ENCODE measurements at regions not wholly inside any gene's neighbourhood (a gene's known extent, or its start where the extent isn't known, plus 50 kb on each side); places are given as distances from the start of the nearest gene placed in this dataset.

- intact Hi-C loops (cut with DNase I, micrococcal nuclease) = no loop called here
- no peaks in the 10 kb centered on the region for H3K36me3 Mint-ChIP-seq (ENCODE audit: low read depth)
- ChIA-PET CTCF (no interaction called here), POLR2A (no interaction called here)
- no peaks in the 10 kb centered on the region for H3K4me1 Mint-ChIP-seq
- no peak for DNase-seq
- no peak overlapping the region for H3K27ac Mint-ChIP-seq
- no peak overlapping the region for H3K4me3 Mint-ChIP-seq
- H3K9me3 Mint-ChIP-seq (ENCODE audit: low read depth) = no peaks in the 10 kb centered on the region
- H3K27me3 Mint-ChIP-seq = peaks cover 5% of the 10 kb centered on the region
- ATAC-seq = no peak
These were observed 419.7 kb downstream of the ATP23 start for GRCh38 chr12:58361056-58361455.

GRCh38 chr12:58363971-58364370 lies 422.6 kb downstream of the ATP23 start:
- Mint-ChIP-seq H3K27me3 (no peaks in the 10 kb centered on the region), H3K4me3 (no peak overlapping the region), H3K27ac (no peak overlapping the region), H3K36me3 (ENCODE audit: low read depth) (no peaks in the 10 kb centered on the region), H3K9me3 (ENCODE audit: low read depth) (no peaks in the 10 kb centered on the region), H3K4me1 (no peaks in the 10 kb centered on the region)
- intact Hi-C loops (cut with DNase I, micrococcal nuclease) = no loop called here
- POLR2A ChIA-PET = no interaction called here
- no peak for ATAC-seq
- CTCF ChIA-PET = no interaction called here
- no peak for DNase-seq

DNA sequence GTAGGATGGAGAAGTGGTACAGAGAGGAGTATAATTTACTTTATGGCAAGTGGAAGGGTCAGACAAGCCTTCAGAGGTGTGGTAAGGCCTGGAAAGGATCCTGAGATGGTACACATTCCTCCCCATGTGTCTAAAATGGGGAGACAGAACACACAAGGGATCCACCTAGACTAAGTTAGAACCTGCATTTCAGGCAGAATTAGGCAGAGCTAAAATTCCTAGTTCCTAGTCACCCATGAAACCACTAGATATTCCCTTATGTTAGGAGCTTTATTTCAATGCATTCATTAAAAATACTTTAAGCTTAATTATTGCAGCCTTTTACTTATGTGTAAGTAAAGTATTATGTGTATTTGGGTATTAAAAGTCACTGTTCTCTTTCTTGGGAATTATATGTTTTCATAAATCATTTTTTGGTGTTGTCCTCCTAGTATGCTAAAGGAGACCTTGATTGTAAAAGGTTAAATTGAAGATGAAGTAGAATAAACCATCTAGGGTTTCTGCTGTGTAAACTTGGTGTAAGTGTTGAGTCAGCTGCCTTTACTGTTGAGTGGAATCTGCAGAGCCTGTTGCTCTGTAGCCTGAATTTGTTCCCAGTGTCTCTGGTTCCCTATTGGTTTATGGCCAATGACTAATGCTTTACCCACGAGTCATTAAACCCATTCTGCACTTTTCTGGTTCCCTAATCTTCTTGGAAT lies 423.2 kb downstream of the ATP23 start:
- no peak overlapping the region for H3K4me3 Mint-ChIP-seq
- ChIA-PET POLR2A (no interaction called here), CTCF (interaction anchor here (1.2 kb wide), 1 partner anchor 18 kb away, joined by 3 read pairs; no protein-coding TSS in a partner anchor)
- intact Hi-C loops (cut with DNase I, micrococcal nuclease) = no loop called here
- H3K4me1 Mint-ChIP-seq = no peaks in the 10 kb centered on the region
- H3K36me3 Mint-ChIP-seq (ENCODE audit: low read depth) = no peaks in the 10 kb centered on the region
- no peak overlapping the region for H3K27ac Mint-ChIP-seq
- H3K27me3 Mint-ChIP-seq = no peaks in the 10 kb centered on the region
- ATAC-seq = no peak
- H3K9me3 Mint-ChIP-seq (ENCODE audit: low read depth) = no peaks in the 10 kb centered on the region
- no peak for DNase-seq

DNA sequence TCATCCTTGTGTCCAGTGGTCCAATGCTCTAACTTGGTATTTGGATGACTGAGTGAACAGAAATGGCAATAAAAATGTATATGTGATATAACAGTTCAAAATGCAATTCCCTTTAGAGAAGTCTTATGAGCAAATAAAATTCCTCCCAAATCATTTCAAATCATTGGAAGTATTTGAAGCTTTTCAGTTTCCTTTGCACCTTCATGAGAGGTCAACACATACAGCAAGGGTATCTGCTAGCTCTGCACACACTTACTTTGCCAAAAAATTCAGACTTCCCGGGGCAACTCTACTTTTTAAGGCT lies 423.7 kb downstream of the ATP23 start:
- no peaks in the 10 kb centered on the region for H3K27me3 Mint-ChIP-seq
- POLR2A ChIA-PET = no interaction called here
- CTCF ChIA-PET = interaction anchor here (0.6 to 1.2 kb wide), 3 partner anchors 19 to 645 kb away, joined by 3 to 4 read pairs (median 4); no protein-coding TSS in a partner anchor
- intact Hi-C loops (cut with DNase I, micrococcal nuclease) = no loop called here
- ATAC-seq (no peak), DNase-seq (no peak)
- no peak overlapping the region for H3K27ac Mint-ChIP-seq
- no peaks in the 10 kb centered on the region for H3K9me3 Mint-ChIP-seq (ENCODE audit: low read depth)
- H3K4me3 Mint-ChIP-seq = no peak overlapping the region
- H3K36me3 Mint-ChIP-seq (ENCODE audit: low read depth) = no peaks in the 10 kb centered on the region
- H3K4me1 Mint-ChIP-seq = no peaks in the 10 kb centered on the region

DNA sequence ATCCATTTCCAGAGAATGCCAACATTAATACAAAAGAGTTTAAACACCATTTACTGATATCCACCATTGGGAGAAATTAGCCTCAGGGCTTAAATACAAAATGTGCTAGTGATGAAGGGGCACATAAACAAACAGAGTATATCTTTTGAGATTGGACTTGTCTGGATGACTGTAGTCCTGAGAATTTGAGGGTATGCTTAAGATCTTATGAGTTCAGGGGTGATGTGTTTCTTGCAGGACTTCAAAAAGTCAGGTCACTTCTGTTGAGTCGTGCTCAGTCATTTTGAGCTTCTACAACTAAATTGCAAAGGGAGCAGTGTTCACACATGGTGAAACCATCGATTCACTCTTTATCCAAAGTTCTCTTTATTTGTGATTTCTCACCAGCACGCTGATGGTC lies 425.7 kb downstream of the ATP23 start:
- ATAC-seq (no peak), DNase-seq (no peak)
- ChIA-PET CTCF (no interaction called here), POLR2A (no interaction called here)
- intact Hi-C loops (cut with DNase I, micrococcal nuclease) = no loop called here
- no peaks in the 10 kb centered on the region for H3K4me1 Mint-ChIP-seq
- H3K36me3 Mint-ChIP-seq (ENCODE audit: low read depth) = no peaks in the 10 kb centered on the region
- no peaks in the 10 kb centered on the region for H3K9me3 Mint-ChIP-seq (ENCODE audit: low read depth)
- H3K27ac Mint-ChIP-seq = no peak overlapping the region
- no peak overlapping the region for H3K4me3 Mint-ChIP-seq
- H3K27me3 Mint-ChIP-seq = no peaks in the 10 kb centered on the region

- intact Hi-C loops (cut with DNase I, micrococcal nuclease) = no loop called here
- Mint-ChIP-seq H3K4me3 (no peak overlapping the region), H3K27me3 (no peaks in the 10 kb centered on the region), H3K27ac (no peak overlapping the region), H3K9me3 (ENCODE audit: low read depth) (no peaks in the 10 kb centered on the region), H3K4me1 (no peaks in the 10 kb centered on the region), H3K36me3 (ENCODE audit: low read depth) (no peaks in the 10 kb centered on the region)
- ChIA-PET CTCF (interaction anchor here (0.6 kb wide), 1 partner anchor 906 kb away, joined by 4 read pairs; no protein-coding TSS in a partner anchor), POLR2A (no interaction called here)
- no peak for DNase-seq
- ATAC-seq = no peak
These were observed 426.6 kb downstream of the ATP23 start for GRCh38 chr12:58368001-58368400.

GRCh38 chr12:58369576-58369975 lies 428.2 kb downstream of the ATP23 start:
- Mint-ChIP-seq H3K9me3 (ENCODE audit: low read depth) (no peaks in the 10 kb centered on the region), H3K27ac (no peak overlapping the region), H3K4me3 (no peak overlapping the region), H3K4me1 (no peaks in the 10 kb centered on the region), H3K36me3 (ENCODE audit: low read depth) (no peaks in the 10 kb centered on the region), H3K27me3 (no peaks in the 10 kb centered on the region)
- POLR2A ChIA-PET = no interaction called here
- DNase-seq = no peak
- no peak for ATAC-seq
- intact Hi-C loops (cut with DNase I, micrococcal nuclease) = no loop called here
- CTCF ChIA-PET = interaction anchor here (1.3 kb wide), 1 partner anchor 9 kb away, joined by 3 read pairs; no protein-coding TSS in a partner anchor

GRCh38 chr12:58372298-58372697 lies 430.9 kb downstream of the ATP23 start:
- no peaks in the 10 kb centered on the region for H3K4me1 Mint-ChIP-seq
- H3K4me3 Mint-ChIP-seq = no peak overlapping the region
- intact Hi-C loops (cut with DNase I, micrococcal nuclease) = no loop called here
- no peaks in the 10 kb centered on the region for H3K9me3 Mint-ChIP-seq (ENCODE audit: low read depth)
- no peaks in the 10 kb centered on the region for H3K27me3 Mint-ChIP-seq
- ATAC-seq (no peak), DNase-seq (no peak)
- no peaks in the 10 kb centered on the region for H3K36me3 Mint-ChIP-seq (ENCODE audit: low read depth)
- no peak overlapping the region for H3K27ac Mint-ChIP-seq
- ChIA-PET CTCF (interaction anchor here (0.7 to 1.8 kb wide), 2 partner anchors 10 to 14 kb away, joined by 4 to 5 read pairs; no protein-coding TSS in a partner anchor), POLR2A (no interaction called here)

GRCh38 chr12:58378028-58378427 lies 436.7 kb downstream of the ATP23 start:
- CTCF ChIA-PET = no interaction called here
- intact Hi-C loops (cut with DNase I, micrococcal nuclease) = no loop called here
- no peaks in the 10 kb centered on the region for H3K9me3 Mint-ChIP-seq (ENCODE audit: low read depth)
- H3K36me3 Mint-ChIP-seq (ENCODE audit: low read depth) = no peaks in the 10 kb centered on the region
- H3K4me1 Mint-ChIP-seq = no peaks in the 10 kb centered on the region
- ATAC-seq = no peak
- H3K27me3 Mint-ChIP-seq = peaks cover 10% of the 10 kb centered on the region
- no peak for DNase-seq
- POLR2A ChIA-PET = no interaction called here
- H3K4me3 Mint-ChIP-seq = no peak overlapping the region
- no peak overlapping the region for H3K27ac Mint-ChIP-seq

- Mint-ChIP-seq H3K9me3 (ENCODE audit: low read depth) (no peaks in the 10 kb centered on the region), H3K36me3 (ENCODE audit: low read depth) (no peaks in the 10 kb centered on the region), H3K27ac (no peak overlapping the region), H3K4me3 (no peak overlapping the region), H3K27me3 (peaks cover 19% of the 10 kb centered on the region), H3K4me1 (no peaks in the 10 kb centered on the region)
- ChIA-PET CTCF (interaction anchor here (1.5 kb wide), 1 partner anchor 9 kb away, joined by 5 read pairs; no protein-coding TSS in a partner anchor), POLR2A (no interaction called here)
- ATAC-seq = no peak
- DNase-seq = no peak
- intact Hi-C loops (cut with DNase I, micrococcal nuclease) = no loop called here
These were observed 440.2 kb downstream of the ATP23 start for GRCh38 chr12:58381546-58381945.

DNA sequence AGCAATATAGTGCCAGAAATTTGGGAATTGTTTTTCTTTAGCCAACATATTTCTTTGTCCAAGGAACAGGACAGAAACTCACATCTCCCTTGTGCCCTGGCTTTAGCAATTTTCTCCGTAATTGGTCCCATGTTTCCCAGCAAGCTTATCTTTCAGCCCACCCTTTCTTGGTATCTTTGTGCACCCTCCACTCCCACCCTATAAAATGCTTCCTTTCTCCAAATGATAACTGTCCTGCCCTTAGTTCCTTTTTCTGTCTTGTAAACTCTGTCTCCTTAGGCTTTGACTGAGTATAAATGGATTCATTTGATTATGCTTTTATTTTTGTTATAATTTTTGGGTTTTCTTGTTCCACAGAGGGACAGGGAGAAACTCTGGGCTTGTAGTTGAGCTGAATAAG lies 442.8 kb downstream of the ATP23 start:
- ChIA-PET CTCF (interaction anchor here (1.5 kb wide), 1 partner anchor 27 kb away, joined by 3 read pairs; no protein-coding TSS in a partner anchor), POLR2A (no interaction called here)
- no peaks in the 10 kb centered on the region for H3K4me1 Mint-ChIP-seq
- intact Hi-C loops (cut with DNase I, micrococcal nuclease) = no loop called here
- no peak overlapping the region for H3K4me3 Mint-ChIP-seq
- no peak for ATAC-seq
- no peak for DNase-seq
- H3K27ac Mint-ChIP-seq = no peak overlapping the region
- peaks cover 19% of the 10 kb centered on the region for H3K27me3 Mint-ChIP-seq
- no peaks in the 10 kb centered on the region for H3K9me3 Mint-ChIP-seq (ENCODE audit: low read depth)
- H3K36me3 Mint-ChIP-seq (ENCODE audit: low read depth) = no peaks in the 10 kb centered on the region

GRCh38 chr12:58386136-58386535 lies 444.8 kb downstream of the ATP23 start:
- ChIA-PET CTCF (interaction anchor here (1.3 kb wide), 1 partner anchor 13 kb away, joined by 4 read pairs; no protein-coding TSS in a partner anchor), POLR2A (interaction anchor here (0.6 kb wide), 1 partner anchor 173 kb away, joined by 3 read pairs; no protein-coding TSS in a partner anchor)
- peaks cover 15% of the 10 kb centered on the region for H3K27me3 Mint-ChIP-seq
- H3K36me3 Mint-ChIP-seq (ENCODE audit: low read depth) = no peaks in the 10 kb centered on the region
- no peak for ATAC-seq
- no peaks in the 10 kb centered on the region for H3K9me3 Mint-ChIP-seq (ENCODE audit: low read depth)
- intact Hi-C loops (cut with DNase I, micrococcal nuclease) = no loop called here
- DNase-seq = no peak
- no peaks in the 10 kb centered on the region for H3K4me1 Mint-ChIP-seq
- no peak overlapping the region for H3K4me3 Mint-ChIP-seq
- no peak overlapping the region for H3K27ac Mint-ChIP-seq

Data from activated CD4-positive, alpha-beta T cell treated with anti-CD3 and anti-CD28 coated beads for 36 hours (primary cell).